ENCODE measurements at regions not wholly inside any gene's neighbourhood (a gene's known extent, or its start where the extent isn't known, plus 50 kb on each side); places are given as distances from the start of the nearest gene placed in this dataset.

DNA sequence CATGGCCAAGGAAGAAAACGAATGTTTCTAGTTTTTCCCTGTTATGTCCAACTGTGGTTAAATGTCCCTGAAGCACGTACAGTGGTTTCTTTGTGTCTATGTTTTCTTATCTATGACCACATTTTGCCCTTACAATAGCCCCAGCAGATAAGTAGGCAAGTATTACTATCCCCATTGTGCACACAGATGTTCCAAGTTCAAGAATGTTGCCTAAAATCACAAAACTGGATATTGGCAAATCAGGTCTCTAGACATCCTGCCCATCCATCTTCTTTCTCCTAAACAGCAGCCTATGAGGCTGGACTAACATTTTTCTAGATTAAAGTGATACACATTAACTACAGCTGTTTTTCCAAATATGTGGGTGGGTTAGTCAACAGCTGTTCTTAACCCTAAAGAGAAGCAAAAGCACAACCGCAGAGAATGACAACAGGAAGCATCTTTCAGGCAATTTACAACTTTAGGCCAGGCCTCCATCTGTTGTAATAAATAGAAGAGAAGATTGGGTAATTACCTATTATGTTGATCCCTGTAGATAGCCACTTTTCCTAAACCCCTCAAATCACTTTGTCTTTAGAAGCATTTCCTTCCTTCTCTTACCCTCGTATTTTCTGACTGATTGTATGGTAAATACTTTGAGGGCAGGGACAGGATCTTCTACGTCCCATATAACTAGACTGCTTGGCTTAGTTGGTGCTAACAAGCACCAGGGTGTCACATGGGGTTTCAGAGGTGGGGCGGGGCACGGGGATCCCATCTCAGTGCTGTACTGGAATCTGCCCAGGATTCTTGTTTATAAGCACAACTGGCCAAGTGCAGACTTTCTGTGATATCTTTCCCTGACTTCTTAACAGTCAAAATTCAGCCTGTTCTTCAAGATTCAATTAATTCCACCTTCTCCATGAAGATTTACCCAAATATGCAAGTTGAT, 132.1 kb upstream of the SETBP1 start:
- TF ChIP-seq, protein P1, sequence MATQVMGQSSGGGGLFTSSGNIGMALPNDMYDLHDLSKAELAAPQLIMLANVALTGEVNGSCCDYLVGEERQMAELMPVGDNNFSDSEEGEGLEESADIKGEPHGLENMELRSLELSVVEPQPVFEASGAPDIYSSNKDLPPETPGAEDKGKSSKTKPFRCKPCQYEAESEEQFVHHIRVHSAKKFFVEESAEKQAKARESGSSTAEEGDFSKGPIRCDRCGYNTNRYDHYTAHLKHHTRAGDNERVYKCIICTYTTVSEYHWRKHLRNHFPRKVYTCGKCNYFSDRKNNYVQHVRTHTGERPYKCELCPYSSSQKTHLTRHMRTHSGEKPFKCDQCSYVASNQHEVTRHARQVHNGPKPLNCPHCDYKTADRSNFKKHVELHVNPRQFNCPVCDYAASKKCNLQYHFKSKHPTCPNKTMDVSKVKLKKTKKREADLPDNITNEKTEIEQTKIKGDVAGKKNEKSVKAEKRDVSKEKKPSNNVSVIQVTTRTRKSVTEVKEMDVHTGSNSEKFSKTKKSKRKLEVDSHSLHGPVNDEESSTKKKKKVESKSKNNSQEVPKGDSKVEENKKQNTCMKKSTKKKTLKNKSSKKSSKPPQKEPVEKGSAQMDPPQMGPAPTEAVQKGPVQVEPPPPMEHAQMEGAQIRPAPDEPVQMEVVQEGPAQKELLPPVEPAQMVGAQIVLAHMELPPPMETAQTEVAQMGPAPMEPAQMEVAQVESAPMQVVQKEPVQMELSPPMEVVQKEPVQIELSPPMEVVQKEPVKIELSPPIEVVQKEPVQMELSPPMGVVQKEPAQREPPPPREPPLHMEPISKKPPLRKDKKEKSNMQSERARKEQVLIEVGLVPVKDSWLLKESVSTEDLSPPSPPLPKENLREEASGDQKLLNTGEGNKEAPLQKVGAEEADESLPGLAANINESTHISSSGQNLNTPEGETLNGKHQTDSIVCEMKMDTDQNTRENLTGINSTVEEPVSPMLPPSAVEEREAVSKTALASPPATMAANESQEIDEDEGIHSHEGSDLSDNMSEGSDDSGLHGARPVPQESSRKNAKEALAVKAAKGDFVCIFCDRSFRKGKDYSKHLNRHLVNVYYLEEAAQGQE (IDR thresholded peaks at IDR 0.05; ENCODE audit: insufficient replicate concordance, low read depth) = no peak
- TF ChIP-seq, protein P2, sequence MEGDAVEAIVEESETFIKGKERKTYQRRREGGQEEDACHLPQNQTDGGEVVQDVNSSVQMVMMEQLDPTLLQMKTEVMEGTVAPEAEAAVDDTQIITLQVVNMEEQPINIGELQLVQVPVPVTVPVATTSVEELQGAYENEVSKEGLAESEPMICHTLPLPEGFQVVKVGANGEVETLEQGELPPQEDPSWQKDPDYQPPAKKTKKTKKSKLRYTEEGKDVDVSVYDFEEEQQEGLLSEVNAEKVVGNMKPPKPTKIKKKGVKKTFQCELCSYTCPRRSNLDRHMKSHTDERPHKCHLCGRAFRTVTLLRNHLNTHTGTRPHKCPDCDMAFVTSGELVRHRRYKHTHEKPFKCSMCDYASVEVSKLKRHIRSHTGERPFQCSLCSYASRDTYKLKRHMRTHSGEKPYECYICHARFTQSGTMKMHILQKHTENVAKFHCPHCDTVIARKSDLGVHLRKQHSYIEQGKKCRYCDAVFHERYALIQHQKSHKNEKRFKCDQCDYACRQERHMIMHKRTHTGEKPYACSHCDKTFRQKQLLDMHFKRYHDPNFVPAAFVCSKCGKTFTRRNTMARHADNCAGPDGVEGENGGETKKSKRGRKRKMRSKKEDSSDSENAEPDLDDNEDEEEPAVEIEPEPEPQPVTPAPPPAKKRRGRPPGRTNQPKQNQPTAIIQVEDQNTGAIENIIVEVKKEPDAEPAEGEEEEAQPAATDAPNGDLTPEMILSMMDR (IDR thresholded peaks at IDR 0.05; ENCODE audit: insufficient read depth, low read length) = no peak
- TF ChIP-seq POLR2AphosphoS5 (IDR thresholded peaks at IDR 0.05; ENCODE audit: low read depth) = no peak
- TF ChIP-seq GABPA (IDR thresholded peaks at IDR 0.05; ENCODE audit: low read depth) = no peak
- no peak for TF ChIP-seq SPI1 (IDR thresholded peaks at IDR 0.05; ENCODE audit: borderline replicate concordance, low read depth)

DNA sequence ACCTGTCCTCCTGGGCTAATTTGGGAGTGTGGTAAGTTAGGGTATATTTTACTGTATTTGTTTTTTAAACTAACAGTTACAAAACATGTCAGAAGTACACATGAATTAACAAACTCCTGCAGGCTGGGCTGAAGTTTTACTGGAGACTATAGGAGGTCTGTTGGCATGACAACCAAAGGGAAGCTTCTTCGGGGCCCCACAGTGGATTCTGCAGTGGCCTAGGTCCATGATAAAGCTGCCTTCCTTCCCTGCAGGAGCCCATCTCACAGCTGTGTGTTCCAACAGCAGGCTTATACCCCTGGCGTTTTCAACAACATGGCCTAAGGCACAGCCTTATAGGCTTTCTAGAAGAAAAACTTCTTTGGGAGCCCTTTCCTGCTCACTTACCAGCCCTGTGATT, 128.0 kb upstream of the SETBP1 start:
- Histone ChIP-seq H3K4me3 (replicated peaks; ENCODE audit: insufficient read depth, low read length) (no peak overlapping the region), H3K27me3 (ENCODE audit: insufficient read depth, poor library complexity, severe bottlenecking) (no peaks in the 10 kb centered on the region), H3K27ac (replicated peaks) (no peak overlapping the region)
- TF ChIP-seq, protein P1 (IDR thresholded peaks at IDR 0.05; ENCODE audit: insufficient replicate concordance, low read depth) = no peak
- TF ChIP-seq SPI1 (IDR thresholded peaks at IDR 0.05; ENCODE audit: borderline replicate concordance, low read depth) = no peak
- TF ChIP-seq, protein P2 (IDR thresholded peaks at IDR 0.05; ENCODE audit: insufficient read depth, low read length) = no peak
- TF ChIP-seq GABPA (IDR thresholded peaks at IDR 0.05; ENCODE audit: low read depth) = no peak
- TF ChIP-seq POLR2AphosphoS5 (IDR thresholded peaks at IDR 0.05; ENCODE audit: low read depth) = no peak
- DNase-seq (ENCODE audit: low read depth in 1 of 2, low spot score in 1 of 2) = no peak

More for the DNA sequence above, 132.1 kb upstream of the SETBP1 start:
- peak in 1 of 2 experiments; percentile 55 for DNase-seq (ENCODE audit: low read depth in 1 of 2, low spot score in 1 of 2)
- no peaks in the 10 kb centered on the region for H3K27me3 ChIP-seq (ENCODE audit: insufficient read depth, poor library complexity, severe bottlenecking)
- no peak overlapping the region for H3K4me3 ChIP-seq (replicated peaks; ENCODE audit: insufficient read depth, low read length)
- H3K27ac ChIP-seq (replicated peaks) = no peak overlapping the region

DNA sequence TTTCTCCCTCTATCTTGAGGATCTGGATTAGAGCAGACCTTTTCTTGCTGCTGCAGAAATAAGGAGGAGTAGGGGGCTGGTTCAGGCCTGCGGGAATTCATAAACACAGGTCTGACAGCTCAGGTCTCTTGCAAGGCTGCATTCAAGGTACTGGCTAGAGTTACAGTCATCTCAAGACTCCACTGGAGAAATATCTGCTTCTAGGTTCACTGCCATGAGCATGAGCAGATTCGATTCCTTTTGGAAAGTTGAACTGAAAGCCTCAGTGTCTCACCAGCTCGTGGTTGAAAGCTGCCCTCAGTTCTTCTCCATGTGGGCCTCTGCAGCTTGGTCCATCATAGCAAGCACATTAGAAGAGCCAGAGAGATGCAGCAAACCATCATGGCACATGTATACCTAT, 124.4 kb upstream of the SETBP1 start:
- no peaks in the 10 kb centered on the region for H3K27me3 ChIP-seq (ENCODE audit: insufficient read depth, poor library complexity, severe bottlenecking)
- no peak overlapping the region for H3K4me3 ChIP-seq (replicated peaks; ENCODE audit: insufficient read depth, low read length)
- TF ChIP-seq SPI1 (IDR thresholded peaks at IDR 0.05; ENCODE audit: borderline replicate concordance, low read depth) (no peak), GABPA (IDR thresholded peaks at IDR 0.05; ENCODE audit: low read depth) (no peak), POLR2AphosphoS5 (IDR thresholded peaks at IDR 0.05; ENCODE audit: low read depth) (no peak)
- TF ChIP-seq, protein P1 (IDR thresholded peaks at IDR 0.05; ENCODE audit: insufficient replicate concordance, low read depth) = no peak
- TF ChIP-seq, protein P2 (IDR thresholded peaks at IDR 0.05; ENCODE audit: insufficient read depth, low read length) = no peak
- H3K27ac ChIP-seq (replicated peaks) = no peak overlapping the region
- DNase-seq (ENCODE audit: low read depth in 1 of 2, low spot score in 1 of 2) = no peak

Measured in HL-60 (cell line).